ENCODE measurements at regions not wholly inside any gene's neighbourhood (a gene's known extent, or its start where the extent isn't known, plus 50 kb on each side); places are given as distances from the start of the nearest gene placed in this dataset.

- TF ChIP-seq CHD7 (IDR thresholded peaks at IDR 0.05; ENCODE audit: low read depth, low read length) (no peak), NFE2 (IDR thresholded peaks at IDR 0.05; ENCODE audit: low read depth) (no peak), ZSCAN32 (CRISPR knock-in tag; IDR thresholded peaks at IDR 0.05) (no peak), ZNF121 (CRISPR knock-in tag; conservative IDR thresholded peaks at IDR 0.05) (no peak), SMAD1 (IDR thresholded peaks at IDR 0.05; ENCODE audit: low read depth, low read length, partially characterized antibody) (no peak), CUX1 (CRISPR knock-in tag; IDR thresholded peaks at IDR 0.05) (no peak), DLX4 (CRISPR knock-in tag; IDR thresholded peaks at IDR 0.05) (no peak)
These were observed 215.6 kb downstream of the QKI start (continued) for GRCh38 chr6:163630096-163630495.

Data from K562 (cell line).